HepG2 (cell line): ENCODE measurements at regions not wholly inside any gene's neighbourhood (a gene's known extent, or its start where the extent isn't known, plus 50 kb on each side); places are given as distances from the start of the nearest gene placed in this dataset.

ENCODE experiments used
- ATF4 ChIP-seq, 2 experiments: fragments of 450-650 bp in 1 of 2; sonication (generic) in 1 of 2; formaldehyde crosslinking; IDR thresholded peaks; 2 replicates each; pipeline versions ENCODE4 v1.5.0 to v1.8.0; 2020 to 2022; ENCODE audit warnings: mild to moderate bottlenecking in 1 of 2, missing genetic modification reagents in 1 of 2
- BCL3 ChIP-seq: sonication (generic); formaldehyde crosslinking; IDR thresholded peaks from 2 replicates; pipeline ENCODE4 v1.5.1; 2020; ENCODE audit warnings: mild to moderate bottlenecking, missing genetic modification reagents, moderate library complexity
- CAMTA2 ChIP-seq: sonication (generic); formaldehyde crosslinking; IDR thresholded peaks from 2 replicates; pipeline ENCODE4 v1.4.0; 2020; ENCODE audit warnings: mild to moderate bottlenecking, missing genetic modification reagents, borderline replicate concordance
- CHCHD3 ChIP-seq: sonication (generic); formaldehyde crosslinking; IDR thresholded peaks from 2 replicates; pipeline ENCODE4 v1.8.0; 2022; ENCODE audit warnings: mild to moderate bottlenecking, missing genetic modification reagents, moderate library complexity
- CTCF ChIP-seq: sonication (generic); formaldehyde crosslinking; IDR thresholded peaks from 2 replicates; pipeline ENCODE4 v1.5.0; 2020; ENCODE audit warnings: mild to moderate bottlenecking, missing genetic modification reagents, moderate library complexity
- EEA1 ChIP-seq: sonication (generic); formaldehyde crosslinking; IDR thresholded peaks from 2 replicates; pipeline ENCODE4 v1.5.1; 2020; ENCODE audit warnings: mild to moderate bottlenecking, missing genetic modification reagents, borderline replicate concordance
- ELF3 ChIP-seq: IDR thresholded peaks from 2 replicates; pipeline ENCODE4 v1.6.1; 2016; ENCODE audit warnings: missing genetic modification reagents, missing compliant biosample characterization
- HNF4G ChIP-seq, 2 experiments: sonication (generic) in 1 of 2; formaldehyde crosslinking in 1 of 2; IDR thresholded peaks; 2 replicates each; pipeline versions ENCODE4 v1.4.0 to v1.6.1; 2011 to 2020; ENCODE audit warnings: borderline replicate concordance in 2 of 2, low read depth in 2 of 2, mild to moderate bottlenecking in 2 of 2, low read length in 1 of 2, missing genetic modification reagents in 1 of 2, moderate library complexity in 1 of 2
- MNT ChIP-seq: fragments of 450-650 bp; IDR thresholded peaks from 2 replicates; pipeline ENCODE4 v1.6.1; 2016
- MYC ChIP-seq: sonication (generic); formaldehyde crosslinking; IDR thresholded peaks from 2 replicates; pipeline ENCODE4 v1.9.0; 2021; ENCODE audit warnings: missing genetic modification reagents, borderline replicate concordance
- SKIL ChIP-seq: sonication (generic); formaldehyde crosslinking; IDR thresholded peaks from 2 replicates; pipeline ENCODE4 v1.8.0; 2022; ENCODE audit warnings: missing genetic modification reagents, mild to moderate bottlenecking, moderate library complexity, borderline replicate concordance
- SMYD3 ChIP-seq: sonication (generic); formaldehyde crosslinking; IDR thresholded peaks from 2 replicates; pipeline ENCODE4 v1.8.1; 2023; ENCODE audit warnings: mild to moderate bottlenecking, missing genetic modification reagents
- SNAI1 ChIP-seq: sonication (generic); formaldehyde crosslinking; IDR thresholded peaks from 2 replicates; pipeline ENCODE4 v1.5.0; 2020; ENCODE audit warnings: mild to moderate bottlenecking, missing genetic modification reagents, borderline replicate concordance
- TCF12 ChIP-seq, 2 experiments: fragments of 450-650 bp in 1 of 2; sonication (generic) in 1 of 2; formaldehyde crosslinking in 1 of 2; IDR thresholded peaks; 2 replicates each; pipeline versions ENCODE4 v1.6.1 to v1.8.0; 2017 to 2022; ENCODE audit warnings: antibody characterized with exemption in 1 of 2, mild to moderate bottlenecking in 1 of 2, missing genetic modification reagents in 1 of 2, moderate library complexity in 1 of 2
- TOE1 ChIP-seq: sonication (generic); formaldehyde crosslinking; IDR thresholded peaks from 2 replicates; pipeline ENCODE4 v1.4.0; 2020; ENCODE audit warnings: mild to moderate bottlenecking, missing genetic modification reagents
- ZNF343 ChIP-seq: sonication (generic); formaldehyde crosslinking; IDR thresholded peaks from 2 replicates; pipeline ENCODE4 v1.4.0; 2020; ENCODE audit warnings: mild to moderate bottlenecking, missing genetic modification reagents
- ZNF616 ChIP-seq: sonication (generic); formaldehyde crosslinking; IDR thresholded peaks from 2 replicates; pipeline ENCODE4 v1.5.0; 2020; ENCODE audit warnings: low read depth, mild to moderate bottlenecking, missing genetic modification reagents
- ZNF724P ChIP-seq: sonication (generic); formaldehyde crosslinking; IDR thresholded peaks from 2 replicates; pipeline ENCODE4 v1.8.0; 2022; ENCODE audit warnings: missing genetic modification reagents, borderline replicate concordance

GRCh38 chr5:104178829-104179456 lies 616.4 kb upstream of the NUDT12 start (continued):
- no peak for TF ChIP-seq ELF3 (CRISPR knock-in tag)
- peak; percentile 93 for TF ChIP-seq MNT
- no peak for TF ChIP-seq SMYD3 (CRISPR knock-in tag)
- TF ChIP-seq ZNF616 (CRISPR knock-in tag), result no peak
- no peak for TF ChIP-seq BCL3 (CRISPR knock-in tag)
- TF ChIP-seq ZNF724P (CRISPR knock-in tag), result no peak
- no peak for TF ChIP-seq HNF4G (IDR thresholded peaks at IDR 0.05; ENCODE audit: borderline replicate concordance, low read depth, low read length)
- no peak for TF ChIP-seq HNF4G (CRISPR knock-in tag; IDR thresholded peaks at IDR 0.05; ENCODE audit: borderline replicate concordance, low read depth)
- no peak for TF ChIP-seq CHCHD3 (CRISPR knock-in tag)
- TF ChIP-seq TOE1 (CRISPR knock-in tag), result no peak
- peak; percentile 94 for TF ChIP-seq CTCF (CRISPR knock-in tag)
- no peak for TF ChIP-seq TCF12 (IDR thresholded peaks at IDR 0.05)
- no peak for TF ChIP-seq TCF12 (CRISPR knock-in tag; IDR thresholded peaks at IDR 0.05)
- no peak for TF ChIP-seq SKIL (CRISPR knock-in tag)
- TF ChIP-seq ZNF343 (CRISPR knock-in tag), result no peak
- no peak for TF ChIP-seq SNAI1 (CRISPR knock-in tag)
- no peak for TF ChIP-seq CAMTA2 (CRISPR knock-in tag)
- TF ChIP-seq MYC (CRISPR knock-in tag), result peak; percentile 73
- no peak for TF ChIP-seq EEA1
- TF ChIP-seq ATF4 (CRISPR knock-in tag; IDR thresholded peaks at IDR 0.05), result no peak
